ENCODE measurements at regions not wholly inside any gene's neighbourhood (a gene's known extent, or its start where the extent isn't known, plus 50 kb on each side); places are given as distances from the start of the nearest gene placed in this dataset.

DNA sequence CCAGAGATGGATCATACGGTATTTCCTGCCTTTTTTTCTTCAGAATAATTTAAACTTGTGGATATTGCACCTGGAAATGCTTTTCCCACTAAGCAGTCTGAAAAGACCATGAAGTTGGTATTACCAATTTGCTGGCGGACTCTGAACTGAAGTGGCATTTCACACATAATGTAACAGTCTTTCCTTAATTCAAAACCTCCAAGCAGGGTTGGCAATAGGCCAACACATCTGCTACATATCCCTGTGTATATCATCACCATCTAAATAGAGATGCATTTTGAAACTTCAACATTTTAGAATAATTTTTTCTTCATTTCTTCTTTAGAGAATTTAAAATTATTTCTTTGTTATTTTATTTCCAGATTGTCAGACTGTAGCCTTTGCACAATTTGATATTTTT lies 100.5 kb downstream of the TSPAN8 start:
- Histone ChIP-seq H3K27me3 (ENCODE audit: control insufficient read depth, insufficient read depth, low read length) (no peaks in the 10 kb centered on the region), H3K4me3 (ENCODE audit: low read depth, low read length) (no peak overlapping the region), H3K36me3 (ENCODE audit: control insufficient read depth, insufficient read depth, low read length) (no peaks in the 10 kb centered on the region)
- no peak for DNase-seq (ENCODE audit: low read depth)
- TF ChIP-seq, protein P1, sequence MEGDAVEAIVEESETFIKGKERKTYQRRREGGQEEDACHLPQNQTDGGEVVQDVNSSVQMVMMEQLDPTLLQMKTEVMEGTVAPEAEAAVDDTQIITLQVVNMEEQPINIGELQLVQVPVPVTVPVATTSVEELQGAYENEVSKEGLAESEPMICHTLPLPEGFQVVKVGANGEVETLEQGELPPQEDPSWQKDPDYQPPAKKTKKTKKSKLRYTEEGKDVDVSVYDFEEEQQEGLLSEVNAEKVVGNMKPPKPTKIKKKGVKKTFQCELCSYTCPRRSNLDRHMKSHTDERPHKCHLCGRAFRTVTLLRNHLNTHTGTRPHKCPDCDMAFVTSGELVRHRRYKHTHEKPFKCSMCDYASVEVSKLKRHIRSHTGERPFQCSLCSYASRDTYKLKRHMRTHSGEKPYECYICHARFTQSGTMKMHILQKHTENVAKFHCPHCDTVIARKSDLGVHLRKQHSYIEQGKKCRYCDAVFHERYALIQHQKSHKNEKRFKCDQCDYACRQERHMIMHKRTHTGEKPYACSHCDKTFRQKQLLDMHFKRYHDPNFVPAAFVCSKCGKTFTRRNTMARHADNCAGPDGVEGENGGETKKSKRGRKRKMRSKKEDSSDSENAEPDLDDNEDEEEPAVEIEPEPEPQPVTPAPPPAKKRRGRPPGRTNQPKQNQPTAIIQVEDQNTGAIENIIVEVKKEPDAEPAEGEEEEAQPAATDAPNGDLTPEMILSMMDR (IDR thresholded peaks at IDR 0.05; ENCODE audit: insufficient read depth, low read length, severe bottlenecking) = no peak
- FAIRE-seq = no peak

DNA sequence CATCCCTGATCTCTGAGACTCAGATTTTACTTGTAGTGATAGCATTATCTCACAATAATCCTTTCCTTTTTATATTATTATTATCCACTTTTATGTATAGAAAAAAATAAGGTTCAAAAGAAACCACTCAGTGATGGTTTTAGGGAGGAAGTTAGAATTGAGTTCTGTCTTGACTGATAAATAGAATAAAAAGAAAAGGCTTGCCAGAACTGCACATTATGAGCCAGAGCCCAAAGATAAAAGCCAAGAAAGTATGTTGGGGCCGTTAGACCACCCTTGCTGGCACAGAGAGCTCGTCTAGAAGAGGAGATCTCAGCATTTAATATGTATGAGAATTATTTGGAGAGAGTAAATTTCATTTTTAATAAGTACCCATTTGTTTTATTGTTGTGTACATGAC lies 103.2 kb downstream of the TSPAN8 start:
- FAIRE-seq = no peak
- H3K27me3 ChIP-seq (ENCODE audit: control insufficient read depth, insufficient read depth, low read length) = no peaks in the 10 kb centered on the region

DNA sequence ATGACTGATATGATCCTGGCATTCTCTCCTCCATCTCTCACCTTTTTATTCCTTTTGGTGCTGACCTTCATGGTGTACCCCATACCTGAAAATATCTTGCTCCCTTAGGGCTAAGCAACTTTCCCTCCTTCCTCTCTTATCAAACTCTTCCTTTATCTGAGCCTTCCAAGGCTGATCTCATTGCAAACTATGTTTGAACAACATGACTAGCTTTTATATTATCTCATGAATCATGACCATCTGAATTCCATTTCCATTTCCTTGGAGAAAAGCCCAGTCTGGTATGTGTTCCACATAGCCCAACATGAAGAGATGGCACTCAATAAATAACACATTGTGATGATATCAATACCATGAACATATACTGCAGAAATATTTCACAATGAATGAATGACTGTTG lies 111.6 kb downstream of the TSPAN8 start:
- TF ChIP-seq, protein P1 (IDR thresholded peaks at IDR 0.05; ENCODE audit: insufficient read depth, low read length, severe bottlenecking) = no peak
- DNase-seq (ENCODE audit: low read depth) (peak; percentile 92), FAIRE-seq (no peak)
- no peaks in the 10 kb centered on the region for H3K36me3 ChIP-seq (ENCODE audit: control insufficient read depth, insufficient read depth, low read length)
- H3K4me3 ChIP-seq (ENCODE audit: low read depth, low read length) = no peak overlapping the region
- no peaks in the 10 kb centered on the region for H3K27me3 ChIP-seq (ENCODE audit: control insufficient read depth, insufficient read depth, low read length)

More for the DNA sequence above, 103.2 kb downstream of the TSPAN8 start:
- Histone ChIP-seq H3K4me3 (ENCODE audit: low read depth, low read length) (no peak overlapping the region), H3K36me3 (ENCODE audit: control insufficient read depth, insufficient read depth, low read length) (no peaks in the 10 kb centered on the region)
- TF ChIP-seq, protein P1 (IDR thresholded peaks at IDR 0.05; ENCODE audit: insufficient read depth, low read length, severe bottlenecking) = no peak
- no peak for DNase-seq (ENCODE audit: low read depth)

DNA sequence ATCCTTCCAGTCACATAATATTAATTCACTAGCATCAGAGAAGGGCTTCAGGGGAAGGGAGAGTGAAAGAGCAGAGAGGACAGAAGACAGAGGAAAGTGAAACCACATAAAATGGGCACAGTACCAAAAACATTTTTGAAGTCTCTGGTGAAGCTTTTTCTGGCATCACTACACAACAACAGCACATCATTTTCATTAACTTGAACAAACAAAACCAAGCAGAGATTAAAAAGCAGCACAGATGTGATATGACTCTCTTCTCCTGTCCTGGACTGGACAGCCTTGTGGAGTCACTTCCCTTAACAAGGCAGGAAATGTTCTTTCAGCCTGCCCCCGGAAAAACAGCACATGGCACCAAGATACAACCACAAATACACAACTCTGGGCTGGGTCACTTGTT lies 112.0 kb downstream of the TSPAN8 start:
- Histone ChIP-seq H3K27me3 (ENCODE audit: control insufficient read depth, insufficient read depth, low read length) (no peaks in the 10 kb centered on the region), H3K36me3 (ENCODE audit: control insufficient read depth, insufficient read depth, low read length) (no peaks in the 10 kb centered on the region), H3K4me3 (ENCODE audit: low read depth, low read length) (no peak overlapping the region)
- DNase-seq (ENCODE audit: low read depth) = no peak
- TF ChIP-seq, protein P1 (IDR thresholded peaks at IDR 0.05; ENCODE audit: insufficient read depth, low read length, severe bottlenecking) = no peak
- FAIRE-seq = no peak

DNA sequence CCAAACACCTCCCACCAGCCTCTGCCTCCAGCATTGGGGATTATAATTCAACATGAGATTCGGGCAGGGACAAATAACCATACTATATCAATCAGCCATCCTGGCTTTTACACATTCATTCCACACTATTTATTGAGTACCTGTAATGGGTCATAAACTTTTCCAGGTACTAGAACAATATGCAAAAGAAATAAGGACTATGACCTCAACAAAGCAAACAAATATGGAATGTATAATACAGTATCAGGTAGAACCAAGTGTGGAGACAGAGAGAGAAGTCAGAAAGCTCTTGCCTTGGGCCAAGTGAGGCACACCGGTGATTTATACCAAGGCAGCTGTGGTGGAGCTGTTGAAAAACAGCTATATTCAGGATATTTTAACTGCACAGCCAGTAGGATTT lies 116.3 kb downstream of the TSPAN8 start:
- Histone ChIP-seq H3K27me3 (ENCODE audit: control insufficient read depth, insufficient read depth, low read length) (no peaks in the 10 kb centered on the region), H3K4me3 (ENCODE audit: low read depth, low read length) (no peak overlapping the region), H3K36me3 (ENCODE audit: control insufficient read depth, insufficient read depth, low read length) (no peaks in the 10 kb centered on the region)
- FAIRE-seq (no peak), DNase-seq (ENCODE audit: low read depth) (peak; percentile 30)
- TF ChIP-seq, protein P1 (IDR thresholded peaks at IDR 0.05; ENCODE audit: insufficient read depth, low read length, severe bottlenecking) = no peak

DNA sequence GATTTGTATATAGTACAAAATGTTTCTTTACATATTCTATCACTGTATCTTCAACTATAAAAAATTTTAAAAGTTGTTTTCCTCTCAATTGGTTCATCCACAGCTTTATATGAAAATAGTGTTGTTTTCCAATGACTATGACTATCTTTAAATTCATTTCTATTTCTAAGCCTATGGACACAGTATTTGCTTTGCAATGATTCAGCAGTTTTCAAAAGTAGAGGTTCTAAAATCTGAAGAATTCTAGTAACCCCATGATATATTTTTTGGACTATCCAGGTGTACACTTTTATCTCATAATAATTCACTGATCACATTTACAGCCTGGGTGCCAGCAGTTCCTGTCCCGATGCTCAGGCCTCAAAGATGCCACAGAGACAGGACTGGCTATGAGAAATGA lies 118.4 kb upstream of the PTPRR start:
- Histone ChIP-seq H3K36me3 (ENCODE audit: control insufficient read depth, insufficient read depth, low read length) (no peaks in the 10 kb centered on the region), H3K27me3 (ENCODE audit: control insufficient read depth, insufficient read depth, low read length) (no peaks in the 10 kb centered on the region), H3K4me3 (ENCODE audit: low read depth, low read length) (no peak overlapping the region)
- TF ChIP-seq, protein P1 (IDR thresholded peaks at IDR 0.05; ENCODE audit: insufficient read depth, low read length, severe bottlenecking) = no peak
- DNase-seq (ENCODE audit: low read depth) (no peak), FAIRE-seq (no peak)
